Hepatocyte (in vitro differentiated cells): ENCODE measurements at regions not wholly inside any gene's neighbourhood (a gene's known extent, or its start where the extent isn't known, plus 50 kb on each side); places are given as distances from the start of the nearest gene placed in this dataset.

Source experiments
- DNase-seq: peaks from one replicate; pipeline ENCODE4 v3.0.0-alpha.2; 2016; ENCODE audit warnings: low spot score
- H2AFZ ChIP-seq: fragments of 200-600 bp; sonication (generic); 2 replicates; pipeline ENCODE4 v1.6.0; 2016; ENCODE audit warnings: antibody characterized with exemption, mild to moderate bottlenecking
- H3K27ac ChIP-seq: fragments of 200-600 bp; sonication (generic); 2 replicates; pipeline ENCODE4 v1.5.1; 2016; ENCODE audit warnings: mild to moderate bottlenecking
- H3K27me3 ChIP-seq: fragments of 200-600 bp; sonication (generic); 2 replicates; pipeline ENCODE4 v1.6.1; 2016
- H3K36me3 ChIP-seq: fragments of 200-600 bp; sonication (generic); replicated peaks from 2 replicates; pipeline ENCODE4 v1.5.1; 2016; ENCODE audit warnings: low read depth; ENCODE audit not compliant: insufficient read depth
- H3K4me1 ChIP-seq: fragments of 200-600 bp; sonication (generic); 2 replicates; pipeline ENCODE4 v1.5.1; 2016; ENCODE audit warnings: mild to moderate bottlenecking, moderate library complexity; ENCODE audit not compliant: insufficient read depth
- H3K4me2 ChIP-seq: fragments of 200-600 bp; sonication (generic); 2 replicates; pipeline ENCODE4 v1.6.0; 2016
- H3K4me3 ChIP-seq: fragments of 200-600 bp; sonication (generic); 2 replicates; pipeline ENCODE4 v1.5.1; 2016; ENCODE audit warnings: mild to moderate bottlenecking
- H3K79me2 ChIP-seq: fragments of 200-600 bp; sonication (generic); 2 replicates; pipeline ENCODE4 v1.6.0; 2017; ENCODE audit warnings: mild to moderate bottlenecking
- H3K9me2 ChIP-seq: fragments of 200-600 bp; sonication (generic); replicated peaks from 2 replicates; pipeline ENCODE4 v1.6.0; 2017; ENCODE audit warnings: mild to moderate bottlenecking; ENCODE audit not compliant: insufficient read depth
- H3K9me3 ChIP-seq: fragments of 200-600 bp; sonication (generic); 2 replicates; pipeline ENCODE4 v1.5.1; 2016; ENCODE audit warnings: low read depth, mild to moderate bottlenecking
- H4K20me1 ChIP-seq: fragments of 200-600 bp; sonication (generic); 2 replicates; pipeline ENCODE4 v1.6.0; 2016; ENCODE audit warnings: mild to moderate bottlenecking; ENCODE audit not compliant: insufficient read depth, poor library complexity, severe bottlenecking
- EZH2 ChIP-seq: fragments of 200-600 bp; sonication (generic); IDR thresholded peaks from 2 replicates; pipeline ENCODE4 v1.6.1; 2016; ENCODE audit warnings: antibody characterized with exemption, mild to moderate bottlenecking, borderline replicate concordance
- EZH2phosphoT487 ChIP-seq: fragments of 200-600 bp; sonication (generic); IDR thresholded peaks from one replicate; pipeline ENCODE4 v1.6.1; 2018; ENCODE audit warnings: antibody characterized with exemption, mild to moderate bottlenecking, low read depth, moderate library complexity; ENCODE audit not compliant: unreplicated experiment, severe bottlenecking
- WGBS: methylation state at CpG from one replicate; pipeline ENCODE4 v1.1.6; 2016; ENCODE audit warnings: low lambda C conversion rate; ENCODE audit errors: missing lambda C conversion rate; 5-methylcytosine and 5-hydroxymethylcytosine counted together
- TF ChIP-seq, protein P1 (sequence below): fragments of 200-600 bp; sonication (generic); IDR thresholded peaks from 2 replicates; pipeline ENCODE4 v1.5.1; 2016; ENCODE audit warnings: antibody characterized with exemption, mild to moderate bottlenecking; ENCODE audit not compliant: poor library complexity

DNA sequence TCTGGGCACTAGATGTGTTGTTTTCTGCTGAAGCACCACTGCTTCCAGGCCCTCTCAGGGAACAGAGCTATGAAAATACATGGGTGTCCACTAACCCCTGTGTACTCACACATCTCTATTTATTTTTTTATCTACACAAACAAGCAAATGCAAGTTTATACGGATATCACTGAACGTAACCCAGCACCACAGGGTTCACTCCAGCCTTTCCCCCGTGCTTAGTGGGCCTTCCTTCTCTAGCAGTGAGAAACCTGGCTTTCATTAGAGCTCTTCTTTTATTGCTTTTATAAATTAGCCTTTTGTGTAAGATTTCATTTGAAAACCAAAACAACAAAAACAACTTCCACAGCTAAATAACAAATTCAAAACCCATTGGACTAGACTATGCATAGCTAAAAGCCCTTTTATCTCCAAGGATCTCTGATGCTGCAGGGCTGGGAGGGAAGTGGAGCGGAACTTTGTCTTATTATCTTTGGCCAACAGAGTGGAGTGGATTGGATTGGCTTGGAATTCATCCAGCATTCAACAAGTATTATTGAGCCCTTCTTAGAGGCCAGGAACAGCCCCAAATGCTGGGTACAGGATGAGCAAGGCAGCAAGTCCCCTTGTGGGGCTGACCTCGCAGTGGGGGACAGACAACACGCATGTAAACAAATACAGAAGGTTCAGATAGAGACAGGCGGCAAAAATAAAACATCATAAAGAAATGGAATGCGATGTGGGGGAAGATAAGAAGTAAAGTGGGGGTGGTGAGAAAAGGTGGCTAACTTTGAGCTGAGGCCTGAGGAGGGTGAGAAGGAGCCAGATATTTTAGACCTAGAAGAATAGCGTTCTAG is 371.8 kb upstream of the POU3F1 start:
- Histone ChIP-seq H3K4me1 (no peaks in the 10 kb centered on the region), H3K27me3 (peaks cover 4% of the 10 kb centered on the region), H3K4me3 (no peak overlapping the region), H3K9me3 (no peaks in the 10 kb centered on the region), H3K36me3 (no peaks in the 10 kb centered on the region), H3K4me2 (no peak overlapping the region), H3K9me2 (no peaks in the 10 kb centered on the region), H4K20me1 (no peaks in the 10 kb centered on the region), H2AFZ (no peak overlapping the region), H3K79me2 (no peaks in the 10 kb centered on the region), H3K27ac (no peak overlapping the region)
- TF ChIP-seq EZH2phosphoT487 (no peak), EZH2 (no peak)
- TF ChIP-seq, protein P1, sequence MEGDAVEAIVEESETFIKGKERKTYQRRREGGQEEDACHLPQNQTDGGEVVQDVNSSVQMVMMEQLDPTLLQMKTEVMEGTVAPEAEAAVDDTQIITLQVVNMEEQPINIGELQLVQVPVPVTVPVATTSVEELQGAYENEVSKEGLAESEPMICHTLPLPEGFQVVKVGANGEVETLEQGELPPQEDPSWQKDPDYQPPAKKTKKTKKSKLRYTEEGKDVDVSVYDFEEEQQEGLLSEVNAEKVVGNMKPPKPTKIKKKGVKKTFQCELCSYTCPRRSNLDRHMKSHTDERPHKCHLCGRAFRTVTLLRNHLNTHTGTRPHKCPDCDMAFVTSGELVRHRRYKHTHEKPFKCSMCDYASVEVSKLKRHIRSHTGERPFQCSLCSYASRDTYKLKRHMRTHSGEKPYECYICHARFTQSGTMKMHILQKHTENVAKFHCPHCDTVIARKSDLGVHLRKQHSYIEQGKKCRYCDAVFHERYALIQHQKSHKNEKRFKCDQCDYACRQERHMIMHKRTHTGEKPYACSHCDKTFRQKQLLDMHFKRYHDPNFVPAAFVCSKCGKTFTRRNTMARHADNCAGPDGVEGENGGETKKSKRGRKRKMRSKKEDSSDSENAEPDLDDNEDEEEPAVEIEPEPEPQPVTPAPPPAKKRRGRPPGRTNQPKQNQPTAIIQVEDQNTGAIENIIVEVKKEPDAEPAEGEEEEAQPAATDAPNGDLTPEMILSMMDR, result no peak
- 76% methylated on average over 9 of the region's 9 CpGs for WGBS
- no peak for DNase-seq

DNA sequence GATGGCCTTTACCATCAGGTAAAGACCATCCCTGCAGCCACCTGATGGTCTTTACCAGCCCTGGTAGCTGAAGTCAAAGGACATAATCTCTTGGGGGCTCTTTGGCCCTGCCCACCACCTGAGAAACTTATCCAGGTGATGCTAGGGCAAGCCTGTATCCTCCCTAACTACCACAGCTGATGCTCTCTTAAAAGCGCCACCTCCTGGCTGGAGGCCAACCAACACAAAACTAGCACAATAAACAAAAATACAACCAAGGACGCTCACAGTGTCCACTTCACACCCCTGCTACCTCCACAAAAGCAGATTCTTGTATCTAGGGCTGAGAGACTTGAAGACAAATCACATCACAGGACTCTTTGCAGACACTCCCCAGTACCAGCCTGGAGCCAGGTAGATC is 357.1 kb upstream of the POU3F1 start:
- Histone ChIP-seq H3K4me1 (no peaks in the 10 kb centered on the region), H2AFZ (no peak overlapping the region), H3K9me2 (no peaks in the 10 kb centered on the region), H3K9me3 (no peaks in the 10 kb centered on the region), H3K27me3 (no peaks in the 10 kb centered on the region), H3K79me2 (no peaks in the 10 kb centered on the region), H4K20me1 (no peaks in the 10 kb centered on the region), H3K4me3 (no peak overlapping the region), H3K4me2 (no peak overlapping the region), H3K36me3 (no peaks in the 10 kb centered on the region), H3K27ac (no peak overlapping the region)
- WGBS, result 84% methylated on average over 2 of the region's 2 CpGs
- no peak for TF ChIP-seq EZH2
- TF ChIP-seq, protein P1, result no peak
- DNase-seq, result no peak

DNA sequence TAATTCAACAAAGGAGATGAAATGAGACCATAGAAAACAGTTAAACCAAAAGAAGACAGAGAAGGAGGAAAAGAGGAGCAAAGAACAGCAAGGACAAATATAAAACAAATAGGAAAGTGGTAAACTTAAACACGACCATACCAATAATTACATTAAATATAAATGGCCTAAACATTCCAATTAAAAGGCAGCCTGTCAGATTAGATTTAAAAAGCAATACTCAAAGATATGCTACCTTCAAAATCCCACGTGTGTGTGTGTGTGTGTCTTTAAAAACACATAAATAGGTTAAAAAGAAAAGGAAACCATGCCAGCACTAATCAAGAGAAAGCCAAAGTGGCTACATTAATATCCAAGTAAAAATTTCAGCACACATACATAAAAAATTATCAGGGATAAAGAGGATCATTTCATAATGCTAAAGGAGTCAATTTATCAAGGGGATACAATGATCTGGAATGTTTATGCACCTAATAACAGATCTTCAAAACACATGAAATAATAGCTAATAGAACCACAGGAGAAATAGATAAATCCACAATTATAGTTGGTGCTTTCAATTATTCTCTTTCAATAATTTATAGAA is 355.7 kb upstream of the POU3F1 start:
- Histone ChIP-seq H3K9me2 (no peaks in the 10 kb centered on the region), H3K9me3 (no peaks in the 10 kb centered on the region), H3K27ac (no peak overlapping the region), H3K4me1 (no peaks in the 10 kb centered on the region), H3K4me3 (no peak overlapping the region), H3K79me2 (no peaks in the 10 kb centered on the region), H2AFZ (no peak overlapping the region), H4K20me1 (no peaks in the 10 kb centered on the region), H3K4me2 (no peak overlapping the region), H3K27me3 (no peaks in the 10 kb centered on the region), H3K36me3 (no peaks in the 10 kb centered on the region)
- DNase-seq, result no peak
- TF ChIP-seq, protein P1, result no peak
- no peak for TF ChIP-seq EZH2phosphoT487
- TF ChIP-seq EZH2, result no peak
- 55% methylated on average over 2 of the region's 2 CpGs for whole genome bisulfite sequencing
